HG03045 (cell line): ENCODE measurements at regions not wholly inside any gene's neighbourhood (a gene's known extent, or its start where the extent isn't known, plus 50 kb on each side); places are given as distances from the start of the nearest gene placed in this dataset.
A peak's percentile ranks its signal among the peaks of the same experiment; 100 is the strongest.

Source experiments
- ATAC-seq: cut with Tn5 transposase; IDR thresholded peaks from one replicate; pipeline ENCODE4 v1.9.1; 2021; ENCODE audit warnings: mild to moderate bottlenecking, moderate library complexity; ENCODE audit not compliant: unreplicated experiment

DNA sequence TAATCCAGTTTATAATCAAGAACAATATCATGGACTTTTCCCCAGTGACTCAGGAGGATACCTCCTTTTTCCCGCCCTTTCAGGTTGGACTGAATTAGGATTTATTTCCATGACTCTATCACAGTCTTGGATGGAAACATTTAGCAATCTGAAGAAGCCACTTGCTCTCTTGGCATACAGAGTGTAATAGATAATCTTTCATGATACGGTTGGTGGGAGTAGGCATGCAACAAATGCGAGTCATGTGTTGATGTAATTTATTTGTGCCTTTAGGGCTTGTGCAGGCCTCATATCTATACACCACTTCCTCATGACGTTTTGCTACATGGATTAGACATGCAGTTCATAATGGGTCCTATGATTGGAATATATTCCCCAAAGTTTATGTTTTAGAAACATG, 54.2 kb upstream of the MCTP2 start:
- ATAC-seq: no peak

- ATAC-seq: no peak
Observed at GRCh38 chr15:94175420-94175819, 55.9 kb upstream of the MCTP2 start.

DNA sequence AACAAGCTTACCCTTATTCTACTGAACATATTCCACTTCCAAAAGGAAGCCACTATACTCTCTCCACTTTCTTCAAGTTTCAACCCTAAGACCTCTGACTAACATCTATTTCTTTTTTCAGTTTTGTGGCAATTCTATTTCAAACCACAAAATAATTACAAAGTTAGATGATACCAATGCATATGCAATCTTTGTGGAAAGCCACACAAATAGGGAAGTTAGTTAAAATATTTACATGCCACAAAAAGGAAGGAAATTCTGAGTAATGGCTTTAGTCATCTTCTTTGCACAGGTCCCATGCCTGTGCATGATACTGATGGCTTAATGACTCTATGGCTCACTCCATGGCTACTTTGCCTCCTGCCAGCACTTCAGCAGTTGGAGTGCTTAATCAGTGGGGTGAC, 57.0 kb upstream of the MCTP2 start:
- peak; percentile 79 for ATAC-seq

DNA sequence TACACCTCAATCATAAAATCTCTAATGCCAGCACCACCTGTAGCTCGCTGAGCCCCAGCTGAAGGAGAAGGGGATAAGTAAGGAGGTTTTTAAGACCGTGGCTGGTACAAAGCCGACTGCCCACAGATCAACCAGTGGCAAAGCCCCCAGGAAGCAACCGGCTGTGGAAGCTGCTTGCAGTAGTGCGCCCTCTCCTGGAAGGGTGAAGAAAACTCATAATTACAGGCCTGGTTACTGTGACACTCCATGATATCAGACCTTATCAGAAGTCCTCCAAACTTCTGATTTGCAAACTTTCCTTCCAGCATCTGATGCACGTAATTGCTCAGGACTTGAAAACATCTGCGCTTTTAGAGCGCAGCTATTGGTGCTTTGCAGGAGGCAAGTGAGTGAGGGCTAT, 63.1 kb upstream of the MCTP2 start:
- ATAC-seq: no peak

GRCh38 chr15:94164971-94165370, 66.4 kb upstream of the MCTP2 start:
- ATAC-seq: no peak

DNA sequence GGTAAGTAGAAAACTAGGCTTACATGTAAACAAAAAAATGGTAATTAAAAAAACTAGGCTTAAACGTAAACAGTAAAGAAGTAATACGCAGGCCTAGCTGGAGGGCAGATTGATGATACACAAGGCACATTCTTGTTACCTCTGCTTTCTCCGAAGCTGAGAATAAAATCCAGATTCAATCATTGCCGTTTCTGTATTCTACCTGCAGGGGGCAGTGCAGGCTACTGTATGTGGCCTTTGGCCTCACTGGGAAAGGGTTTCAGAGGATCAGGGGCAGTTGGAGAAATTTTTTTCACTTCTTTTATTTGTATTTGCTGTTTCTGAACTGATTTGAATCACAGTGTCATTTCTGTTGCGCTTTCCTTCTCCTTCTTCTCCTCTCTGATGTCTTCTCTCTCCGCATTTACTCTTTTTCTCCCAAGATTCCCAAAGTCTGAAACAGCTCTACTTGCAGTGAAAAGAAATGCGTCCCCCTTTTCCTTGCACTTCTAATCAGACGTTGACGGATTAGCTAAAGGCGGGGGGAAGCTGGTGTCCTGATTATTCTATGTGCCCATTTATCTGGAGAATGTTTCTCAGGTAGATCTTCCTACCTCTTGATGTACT, 67.1 kb upstream of the MCTP2 start:
- no peak for ATAC-seq

GRCh38 chr15:94162939-94163338, 68.4 kb upstream of the MCTP2 start:
- ATAC-seq: no peak

- ATAC-seq: no peak
Observed at GRCh38 chr15:94154255-94154654, 77.1 kb upstream of the MCTP2 start.

- no peak for ATAC-seq
Observed at GRCh38 chr15:94145046-94145445, 86.3 kb upstream of the MCTP2 start.

GRCh38 chr15:94141802-94142201, 89.6 kb upstream of the MCTP2 start:
- no peak for ATAC-seq

DNA sequence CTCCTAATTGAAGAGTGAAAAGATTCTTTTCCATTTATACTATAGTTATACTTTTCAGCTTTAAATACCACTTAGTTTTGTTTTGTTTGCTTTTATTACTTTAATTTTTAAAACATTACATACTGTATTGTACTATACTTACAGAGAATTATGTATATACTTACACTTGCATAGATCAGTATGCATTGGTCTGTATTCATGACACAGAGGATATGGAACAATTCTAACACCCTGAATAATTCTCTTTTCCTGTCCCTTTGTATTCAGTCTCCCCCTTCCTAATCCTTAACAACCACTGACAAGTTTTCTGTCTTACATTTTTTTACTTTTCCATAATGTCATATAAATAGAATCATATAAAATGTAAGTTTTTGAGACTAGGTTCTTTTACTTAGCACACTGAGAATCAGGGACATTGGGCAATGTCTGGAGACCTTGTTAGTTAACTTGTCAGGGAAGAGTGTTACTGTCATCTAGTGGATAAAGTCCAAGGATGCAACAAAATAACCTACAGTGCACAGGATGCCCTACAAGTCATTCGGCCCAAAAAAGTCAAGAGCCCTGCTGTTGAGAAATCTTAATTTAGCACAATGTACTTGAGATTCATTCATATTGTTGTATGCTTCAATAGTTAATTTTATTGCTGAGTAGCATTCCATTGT, 95.7 kb upstream of the MCTP2 start:
- no peak for ATAC-seq

GRCh38 chr15:94131875-94132274, 99.5 kb upstream of the MCTP2 start:
- no peak for ATAC-seq

- ATAC-seq: no peak
Observed at GRCh38 chr15:94130504-94130903, 100.9 kb upstream of the MCTP2 start.

- no peak for ATAC-seq
Observed at GRCh38 chr15:94127006-94127405, 104.4 kb upstream of the MCTP2 start.

DNA sequence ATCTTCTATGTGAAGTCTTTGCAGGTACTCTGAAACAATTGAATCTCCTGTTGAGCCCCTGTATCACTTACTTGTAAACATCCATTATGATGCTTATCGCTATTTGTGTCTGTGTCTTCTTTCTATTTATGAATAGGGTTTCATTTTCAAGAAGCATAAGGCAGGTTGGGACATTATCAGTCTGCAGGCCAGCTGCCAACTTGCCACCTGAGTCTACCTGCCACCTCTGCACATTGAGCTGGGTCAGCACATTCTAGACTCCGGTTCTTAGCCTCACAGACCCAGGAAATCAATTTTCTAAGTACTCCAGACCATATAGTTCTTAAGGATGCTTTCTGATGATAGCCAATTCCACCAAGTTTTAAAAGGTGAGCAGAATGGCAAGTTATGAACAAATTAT, 105.7 kb upstream of the MCTP2 start:
- no peak for ATAC-seq

GRCh38 chr15:94125156-94125555, 106.2 kb upstream of the MCTP2 start:
- ATAC-seq: no peak

- no peak for ATAC-seq
Observed at GRCh38 chr15:94122516-94122915, 108.8 kb upstream of the MCTP2 start.

- ATAC-seq: peak; percentile 97
Observed at GRCh38 chr15:94119923-94120775, 111.2 kb upstream of the MCTP2 start.

DNA sequence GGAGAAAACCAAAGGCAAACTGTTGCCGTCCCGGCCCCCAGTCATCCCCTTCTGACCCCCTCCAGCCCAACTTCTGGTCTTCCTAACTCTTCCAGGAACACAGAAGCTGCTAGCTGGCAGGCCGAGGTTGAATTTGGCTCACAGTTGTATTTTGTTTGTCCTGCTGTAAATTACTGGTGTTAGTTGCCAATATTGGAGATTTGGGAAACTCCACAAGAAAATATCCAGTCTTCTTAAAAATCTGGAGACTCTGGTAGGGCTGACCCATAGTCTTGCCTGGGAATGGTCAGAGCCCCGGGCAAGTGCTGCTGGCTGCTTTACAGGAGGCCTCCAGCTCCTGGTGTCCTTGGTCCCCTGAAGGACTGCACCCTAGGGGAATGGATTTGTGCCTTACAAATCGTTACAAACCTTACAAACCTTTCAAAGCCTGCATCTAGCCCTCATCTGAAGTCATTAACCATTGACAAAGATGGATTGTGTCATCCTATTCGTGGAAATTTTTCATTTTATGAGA, 112.0 kb upstream of the MCTP2 start:
- ATAC-seq: no peak

- no peak for ATAC-seq
Observed at GRCh38 chr15:94110476-94111130, 120.8 kb upstream of the MCTP2 start.

- ATAC-seq: no peak
Observed at GRCh38 chr15:94107652-94108051, 123.7 kb upstream of the MCTP2 start.
